Neural progenitor cell (in vitro differentiated cells): ENCODE measurements at regions not wholly inside any gene's neighbourhood (a gene's known extent, or its start where the extent isn't known, plus 50 kb on each side); places are given as distances from the start of the nearest gene placed in this dataset.

Experiments used
- DNase-seq: peaks from one replicate; pipeline ENCODE4 v3.0.0-alpha.2; 2016; ENCODE audit warnings: low spot score
- H2AFZ ChIP-seq: fragments of 200-600 bp; sonication (generic); replicated peaks from 2 replicates; pipeline ENCODE4 v1.6.1; 2016; ENCODE audit warnings: antibody characterized with exemption
- H3F3A ChIP-seq: fragments of 200-600 bp; sonication (generic); 2 replicates; pipeline ENCODE4 v1.6.1; 2016; ENCODE audit warnings: antibody characterized with exemption, low read depth
- H3K27ac ChIP-seq: fragments of 200-600 bp; sonication (generic); 2 replicates; pipeline ENCODE4 v1.5.1; 2016; ENCODE audit warnings: mild to moderate bottlenecking
- H3K27me3 ChIP-seq: fragments of 200-600 bp; sonication (generic); 2 replicates; pipeline ENCODE4 v1.6.1; 2016; ENCODE audit warnings: mild to moderate bottlenecking, moderate library complexity
- H3K36me3 ChIP-seq: fragments of 200-600 bp; sonication (generic); 2 replicates; pipeline ENCODE4 v1.5.1; 2016
- H3K4me1 ChIP-seq: fragments of 200-600 bp; sonication (generic); 2 replicates; pipeline ENCODE4 v1.6.1; 2016; ENCODE audit warnings: mixed run types
- H3K4me2 ChIP-seq: fragments of 200-600 bp; sonication (generic); 2 replicates; pipeline ENCODE4 v1.6.1; 2016
- H3K4me3 ChIP-seq: fragments of 200-600 bp; sonication (generic); 2 replicates; pipeline ENCODE4 v1.5.1; 2016
- H3K79me2 ChIP-seq: fragments of 200-600 bp; sonication (generic); 2 replicates; pipeline ENCODE4 v1.6.1; 2016; ENCODE audit warnings: low read depth
- H3K9ac ChIP-seq: fragments of 200-600 bp; sonication (generic); 2 replicates; pipeline ENCODE4 v1.6.1; 2016
- H3K9me3 ChIP-seq: fragments of 200-600 bp; sonication (generic); 2 replicates; pipeline ENCODE4 v1.5.1; 2016; ENCODE audit warnings: low read depth
- H4K20me1 ChIP-seq: fragments of 200-600 bp; sonication (generic); 2 replicates; pipeline ENCODE4 v1.6.1; 2016; ENCODE audit warnings: low read depth
- H3K27ac Mint-ChIP-seq: 3 replicates; pipeline ENCODE4 v1.8.0; 2021; ENCODE audit warnings: mixed read lengths
- H3K27me3 Mint-ChIP-seq: 2 replicates; pipeline ENCODE4 v1.8.0; 2022; ENCODE audit warnings: low read depth, mild to moderate bottlenecking, inconsistent platforms, moderate library complexity, mixed read lengths; ENCODE audit not compliant: insufficient read depth
- H3K36me3 Mint-ChIP-seq: 3 replicates; pipeline ENCODE4 v1.8.0; 2021; ENCODE audit warnings: mixed read lengths
- H3K4me1 Mint-ChIP-seq: 3 replicates; pipeline ENCODE4 v1.8.0; 2021; ENCODE audit warnings: mixed read lengths
- H3K4me3 Mint-ChIP-seq: 3 replicates; pipeline ENCODE4 v1.8.0; 2021; ENCODE audit warnings: mild to moderate bottlenecking, moderate library complexity, mixed read lengths
- H3K9me3 Mint-ChIP-seq: 3 replicates; pipeline ENCODE4 v1.8.0; 2020; ENCODE audit warnings: mixed read lengths
- CTCF ChIP-seq: fragments of 200-600 bp; sonication (generic); IDR thresholded peaks from 2 replicates; pipeline ENCODE4 v1.5.1; 2017; ENCODE audit warnings: antibody characterized with exemption, mild to moderate bottlenecking
- EZH2 ChIP-seq: fragments of 200-600 bp; sonication (generic); IDR thresholded peaks from 2 replicates; pipeline ENCODE4 v1.6.1; 2017; ENCODE audit warnings: antibody characterized with exemption, mild to moderate bottlenecking, moderate library complexity
- EZH2phosphoT487 ChIP-seq: fragments of 200-600 bp; sonication (generic); IDR thresholded peaks from 2 replicates; pipeline ENCODE4 v1.6.1; 2017; ENCODE audit warnings: antibody characterized with exemption

DNA sequence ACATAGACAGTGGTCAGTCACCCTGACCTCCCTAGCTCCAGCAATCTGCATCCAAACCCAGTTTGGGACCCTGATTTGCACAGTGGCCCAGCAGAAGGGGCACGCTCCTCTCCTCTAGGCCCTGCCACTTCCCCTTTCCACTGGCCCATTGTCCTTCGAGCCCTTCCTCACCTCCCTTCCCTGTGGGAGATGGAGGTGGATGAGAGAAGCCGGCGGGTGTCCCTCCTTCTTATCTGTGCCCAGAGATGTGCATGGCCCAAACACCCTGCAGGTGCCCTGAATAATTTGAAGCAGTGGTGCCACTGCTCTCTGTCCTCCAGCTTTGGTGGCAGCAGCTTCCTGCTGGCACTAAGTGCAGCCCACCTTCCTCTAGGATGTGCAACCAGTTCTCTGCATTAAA lies 140.0 kb downstream of the BARX1 start:
- no peak for DNase-seq
- Mint-ChIP-seq H3K27ac (no peak overlapping the region), H3K4me3 (peak overlapping the region; percentile 63), H3K4me1 (peaks cover 24% of the 10 kb centered on the region), H3K9me3 (no peaks in the 10 kb centered on the region), H3K27me3 (peaks cover 12% of the 10 kb centered on the region), H3K36me3 (no peaks in the 10 kb centered on the region)
- Histone ChIP-seq H3K79me2 (no peaks in the 10 kb centered on the region), H3K9me3 (no peaks in the 10 kb centered on the region), H3F3A (peaks cover 23% of the 10 kb centered on the region), H3K36me3 (no peaks in the 10 kb centered on the region), H4K20me1 (no peaks in the 10 kb centered on the region), H3K27ac (no peak overlapping the region), H2AFZ (no peak overlapping the region), H3K9ac (no peak overlapping the region), H3K27me3 (peaks cover 13% of the 10 kb centered on the region), H3K4me1 (peaks cover 31% of the 10 kb centered on the region), H3K4me2 (peak overlapping the region; percentile 71), H3K4me3 (no peak overlapping the region)
- TF ChIP-seq CTCF (no peak), EZH2 (no peak), EZH2phosphoT487 (no peak)

- H2AFZ ChIP-seq: no peak overlapping the region
- no peak overlapping the region for H3K9ac ChIP-seq
- H3K27me3 ChIP-seq: peaks cover 13% of the 10 kb centered on the region
Measured at GRCh38 chr9:93814077-93814956, 140.8 kb downstream of the BARX1 start.

DNA sequence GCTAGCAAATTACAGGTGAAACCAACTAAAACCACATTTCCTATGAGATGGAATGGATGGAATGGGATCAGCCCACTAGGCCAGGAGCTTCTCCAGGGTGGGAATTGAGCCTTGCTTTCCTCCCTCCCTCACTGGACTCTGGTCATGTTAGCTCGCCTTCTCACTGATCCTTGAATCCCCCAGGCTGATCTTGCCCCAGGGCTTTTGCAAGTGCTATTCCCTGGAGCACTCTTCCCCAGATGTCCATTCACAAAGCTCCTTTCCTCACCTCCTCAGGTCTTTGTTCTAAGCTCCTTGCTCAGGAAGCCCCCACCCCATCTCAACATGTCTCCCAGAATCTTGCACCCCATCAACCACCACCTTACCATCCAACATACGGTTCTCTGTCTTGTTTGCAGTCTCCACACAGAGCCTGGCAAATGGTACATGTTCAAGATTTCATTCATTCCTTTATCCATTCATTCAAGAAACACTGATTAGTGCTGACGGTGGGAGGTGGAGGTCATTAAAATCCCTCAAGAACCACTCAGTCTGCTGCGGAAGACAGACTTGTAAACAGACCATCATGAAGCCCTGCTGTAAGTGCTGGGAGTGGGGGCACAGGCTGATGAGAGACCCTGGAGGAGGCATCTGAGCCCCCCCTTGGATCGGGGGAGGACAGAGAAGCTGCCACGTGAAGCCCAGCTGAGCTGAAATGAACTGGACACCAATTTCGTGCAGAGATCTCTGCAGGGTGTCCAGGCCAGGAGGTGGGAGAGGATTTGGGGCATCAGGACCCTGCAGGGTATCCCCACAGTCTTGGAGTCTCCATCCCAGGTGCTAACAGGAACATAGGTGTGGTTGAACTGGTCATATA lies 141.7 kb downstream of the BARX1 start:
- TF ChIP-seq EZH2 (no peak), CTCF (no peak), EZH2phosphoT487 (no peak)

More at GRCh38 chr9:93814077-93814956, 140.8 kb downstream of the BARX1 start:
- peaks cover 11% of the 10 kb centered on the region for H3K27me3 Mint-ChIP-seq
- H3K4me1 Mint-ChIP-seq: peaks cover 24% of the 10 kb centered on the region
- Histone ChIP-seq H3K4me3 (no peak overlapping the region), H3K4me1 (peaks cover 35% of the 10 kb centered on the region), H3F3A (peaks cover 23% of the 10 kb centered on the region), H4K20me1 (no peaks in the 10 kb centered on the region), H3K79me2 (no peaks in the 10 kb centered on the region), H3K27ac (no peak overlapping the region), H3K4me2 (peak overlapping the region; percentile 71), H3K9me3 (no peaks in the 10 kb centered on the region), H3K36me3 (no peaks in the 10 kb centered on the region)
- H3K9me3 Mint-ChIP-seq: no peaks in the 10 kb centered on the region
- TF ChIP-seq EZH2phosphoT487 (no peak), EZH2 (no peak), CTCF (peak; percentile 42)
- H3K36me3 Mint-ChIP-seq: no peaks in the 10 kb centered on the region
- DNase-seq: peak; percentile 84
- H3K27ac Mint-ChIP-seq: peak overlapping the region; percentile 21
- H3K4me3 Mint-ChIP-seq: no peak overlapping the region

More for the DNA sequence above, 141.7 kb downstream of the BARX1 start:
- Mint-ChIP-seq H3K36me3 (no peaks in the 10 kb centered on the region), H3K4me1 (peaks cover 24% of the 10 kb centered on the region), H3K4me3 (no peak overlapping the region), H3K27ac (peak overlapping the region; percentile 57), H3K9me3 (no peaks in the 10 kb centered on the region), H3K27me3 (peaks cover 11% of the 10 kb centered on the region)
- Histone ChIP-seq H3K27me3 (peaks cover 13% of the 10 kb centered on the region), H3K4me1 (peaks cover 35% of the 10 kb centered on the region), H3K9ac (no peak overlapping the region), H3K27ac (no peak overlapping the region), H2AFZ (no peak overlapping the region), H3K9me3 (no peaks in the 10 kb centered on the region), H4K20me1 (no peaks in the 10 kb centered on the region), H3K4me2 (peak overlapping the region; percentile 71), H3K79me2 (no peaks in the 10 kb centered on the region), H3K36me3 (no peaks in the 10 kb centered on the region), H3F3A (peaks cover 23% of the 10 kb centered on the region), H3K4me3 (no peak overlapping the region)
- DNase-seq: peak; percentile 38
